T-helper 22 cell (primary cell): ENCODE measurements at regions not wholly inside any gene's neighbourhood (a gene's known extent, or its start where the extent isn't known, plus 50 kb on each side); places are given as distances from the start of the nearest gene placed in this dataset.
"Not testable (repeated sequence)": the region's sequence is repeated elsewhere in the genome, so short reads cannot be mapped to it uniquely, and the experiment has no call there.

Experiments used
- DNase-seq: peaks from one replicate; pipeline ENCODE4 v3.0.0-alpha.2; 2020; ENCODE audit warnings: low read depth

DNA sequence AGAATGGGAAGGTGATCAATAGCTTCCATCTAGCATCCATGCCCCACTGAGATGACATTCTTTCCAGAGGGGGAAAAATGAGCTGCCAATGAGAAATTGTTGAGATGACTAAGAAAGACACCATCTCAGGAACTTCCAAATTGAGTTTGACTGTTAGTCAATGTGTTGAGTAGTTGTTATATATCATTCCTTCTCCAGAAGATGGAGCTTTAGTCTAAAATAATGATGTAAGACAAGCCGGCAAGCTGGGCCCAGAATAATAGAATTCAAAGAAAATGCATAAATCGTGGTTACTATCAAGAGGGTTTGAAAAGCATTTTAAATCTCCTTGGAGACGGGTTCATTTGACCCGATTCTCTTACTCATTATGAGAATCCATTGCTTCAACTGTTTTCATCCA is 71.0 kb upstream of the ATF7IP2 start:
- DNase-seq = no peak

DNA sequence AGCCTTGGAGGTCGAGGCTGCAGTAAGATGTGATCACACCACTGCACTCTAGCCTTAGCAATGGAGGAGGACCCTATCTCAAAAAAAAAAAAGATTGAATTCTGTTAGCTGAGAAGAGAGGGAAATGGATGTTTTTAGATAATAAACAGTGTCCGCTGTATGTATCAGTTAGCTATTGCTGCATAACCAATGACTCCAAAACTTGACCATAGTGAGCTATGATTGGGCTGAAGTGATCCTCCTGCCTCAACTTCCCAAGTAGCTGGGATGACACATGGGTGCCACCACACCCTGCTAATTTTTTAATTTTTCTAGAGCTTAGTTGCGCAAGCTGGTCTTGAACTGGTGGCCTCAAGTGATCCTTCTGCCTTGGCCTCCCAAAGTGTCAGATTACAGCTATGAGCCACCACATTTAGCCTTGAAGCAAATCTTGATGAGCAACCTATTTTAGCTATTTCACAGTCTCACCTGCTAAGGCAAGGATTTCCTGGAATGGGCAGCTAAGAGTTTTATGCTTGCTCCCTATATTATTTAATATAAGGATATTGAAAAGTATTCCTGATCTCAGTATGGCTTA is 68.3 kb upstream of the ATF7IP2 start:
- DNase-seq = no peak

DNA sequence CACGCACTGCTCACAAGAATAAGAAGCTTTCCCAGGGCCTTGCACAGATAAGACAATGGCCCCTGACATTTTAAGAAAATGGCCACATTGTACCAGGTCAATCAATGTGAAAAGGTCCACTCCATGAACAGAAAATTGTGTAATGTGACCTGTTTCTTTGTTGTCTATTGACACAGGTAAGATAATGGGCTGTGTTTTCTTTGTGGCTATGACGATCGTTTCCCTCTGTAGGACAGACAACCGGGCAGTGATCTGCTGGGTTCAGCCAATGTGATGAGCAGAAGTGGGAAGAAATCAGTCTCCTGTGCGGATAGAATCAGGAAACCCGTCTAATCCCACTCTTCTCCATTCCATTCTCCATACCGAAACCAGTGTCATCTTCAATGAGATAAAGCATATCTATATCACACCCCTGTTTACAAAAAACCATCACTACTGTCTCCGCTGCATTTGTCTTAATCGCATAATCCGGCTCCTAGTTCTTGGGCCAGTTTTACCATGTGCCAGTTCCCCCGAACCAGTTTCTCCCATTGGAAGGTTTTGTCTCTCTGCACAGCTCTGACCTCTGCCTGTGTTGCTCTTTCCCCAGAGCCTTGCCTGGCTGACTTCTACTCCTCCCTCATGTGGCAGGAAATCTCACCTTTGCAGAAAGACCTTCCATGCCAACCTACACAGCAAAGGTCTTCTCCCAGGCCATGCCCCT is 66.9 kb upstream of the ATF7IP2 start:
- DNase-seq = no peak

DNA sequence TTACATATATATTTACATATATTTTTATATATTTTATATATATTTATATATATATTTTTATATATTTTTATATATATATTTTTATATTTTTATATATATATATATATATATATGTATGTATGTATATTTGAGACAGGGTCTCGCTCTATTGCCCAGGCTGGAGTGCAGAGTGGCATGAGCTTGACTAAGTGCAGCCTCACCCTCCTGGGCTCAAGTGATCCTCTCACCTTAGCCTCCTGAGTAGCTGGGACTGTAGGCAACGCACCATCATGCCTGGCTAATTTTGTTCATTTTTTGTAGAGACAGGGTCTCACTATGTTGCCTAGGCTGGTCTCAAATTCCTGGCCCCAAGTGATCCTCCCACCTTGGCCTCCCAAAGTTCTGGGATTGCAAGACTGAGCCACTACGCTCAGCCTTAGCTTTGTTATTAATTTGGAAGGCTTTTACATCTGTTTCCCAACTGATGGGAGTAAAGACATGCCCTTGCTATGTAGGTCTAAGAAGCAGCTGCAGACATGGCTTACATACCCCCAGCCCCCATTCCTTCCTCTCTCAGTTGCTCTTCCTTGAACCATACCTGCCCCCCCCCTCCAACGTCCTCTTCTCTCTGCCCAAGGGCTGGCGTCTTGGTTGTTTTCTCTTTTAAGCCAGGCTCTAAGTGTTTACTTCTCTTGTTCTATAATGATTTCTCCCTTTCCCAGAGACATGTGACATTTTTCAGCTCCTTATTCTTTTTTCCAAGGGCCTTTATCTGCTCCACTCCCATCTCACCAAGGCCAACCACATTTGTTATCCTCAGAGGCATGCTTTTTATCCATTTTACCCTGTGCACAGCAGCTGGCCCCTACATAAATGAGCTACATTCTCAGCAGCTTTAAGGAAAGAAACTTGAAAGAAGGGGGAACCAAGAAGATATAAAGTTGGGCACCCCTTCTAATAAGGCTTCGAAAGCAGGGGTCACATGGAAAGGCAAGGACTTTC is 64.2 kb upstream of the ATF7IP2 start:
- no peak for DNase-seq

DNA sequence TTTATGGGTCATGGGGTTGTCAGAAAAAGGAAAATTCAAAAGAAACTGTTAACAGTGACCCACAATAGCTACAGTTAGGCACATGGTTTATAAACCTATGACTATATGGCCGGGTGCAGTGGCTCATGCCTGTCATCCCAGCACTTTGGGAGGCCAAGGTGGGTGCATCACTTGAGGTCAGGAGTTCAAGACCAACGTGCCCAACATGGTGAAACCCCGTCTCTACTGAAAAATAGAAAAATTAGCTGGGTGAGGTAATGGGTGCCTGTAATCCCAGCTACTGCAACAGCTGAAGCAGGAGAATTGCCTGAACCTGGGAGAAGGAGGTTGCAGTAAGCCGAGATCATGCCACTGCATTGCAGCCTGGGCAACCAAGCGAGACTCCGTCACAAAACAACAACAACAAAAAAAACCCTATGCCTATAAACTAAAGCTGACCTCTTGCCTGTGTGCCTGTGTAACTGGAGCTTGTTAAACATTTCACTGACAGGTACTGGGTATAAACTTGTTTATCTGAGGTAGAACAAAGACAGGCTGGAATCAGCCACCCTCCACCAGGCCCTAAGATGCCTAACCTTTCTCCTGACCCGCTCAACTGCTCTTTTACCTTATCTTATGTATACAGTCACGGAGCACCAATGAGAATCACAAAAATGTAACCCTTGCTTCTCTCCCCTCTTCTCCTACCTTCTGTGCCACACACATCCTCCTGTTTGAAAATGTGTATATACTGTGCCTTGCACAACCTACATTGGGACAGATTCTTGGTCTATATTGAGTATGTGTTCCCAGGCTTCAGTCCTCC is 62.9 kb upstream of the ATF7IP2 start:
- DNase-seq = no peak

DNA sequence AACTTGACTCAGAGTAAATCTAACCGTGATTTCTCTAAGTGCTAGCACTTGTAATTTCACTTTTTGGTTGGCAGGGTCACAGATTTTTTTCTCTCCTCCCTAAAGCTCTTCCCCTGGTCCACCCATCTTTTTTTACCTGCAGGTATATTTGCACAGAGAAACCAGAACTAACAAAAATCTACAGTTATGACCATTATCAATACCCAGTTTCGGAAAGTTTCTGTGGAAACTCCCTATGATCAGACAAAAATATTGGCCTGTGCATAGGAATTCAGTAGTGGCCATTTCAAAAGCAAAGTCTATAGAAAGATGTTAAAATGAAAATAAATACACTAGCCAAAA is 62.4 kb upstream of the ATF7IP2 start:
- no peak for DNase-seq

DNA sequence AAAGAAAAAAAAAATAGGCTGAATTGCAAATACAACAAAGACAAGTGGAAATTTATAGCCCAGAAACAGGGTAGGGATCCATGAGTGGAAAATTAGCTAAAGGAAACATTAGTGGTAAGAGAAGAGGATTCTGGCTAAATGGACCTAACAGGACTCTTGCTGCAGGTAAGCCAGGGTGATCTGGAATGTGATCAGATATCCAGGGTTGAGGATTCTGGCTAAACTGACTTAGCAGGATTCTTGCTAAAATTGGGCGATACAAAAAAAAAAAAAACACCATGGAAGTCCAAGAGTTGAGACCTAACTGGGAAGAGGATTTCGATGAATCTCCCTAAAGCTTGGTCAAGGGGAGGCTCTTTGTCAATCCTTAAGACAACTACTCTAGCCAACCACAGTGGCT is 61.7 kb upstream of the ATF7IP2 start:
- DNase-seq = no peak

DNA sequence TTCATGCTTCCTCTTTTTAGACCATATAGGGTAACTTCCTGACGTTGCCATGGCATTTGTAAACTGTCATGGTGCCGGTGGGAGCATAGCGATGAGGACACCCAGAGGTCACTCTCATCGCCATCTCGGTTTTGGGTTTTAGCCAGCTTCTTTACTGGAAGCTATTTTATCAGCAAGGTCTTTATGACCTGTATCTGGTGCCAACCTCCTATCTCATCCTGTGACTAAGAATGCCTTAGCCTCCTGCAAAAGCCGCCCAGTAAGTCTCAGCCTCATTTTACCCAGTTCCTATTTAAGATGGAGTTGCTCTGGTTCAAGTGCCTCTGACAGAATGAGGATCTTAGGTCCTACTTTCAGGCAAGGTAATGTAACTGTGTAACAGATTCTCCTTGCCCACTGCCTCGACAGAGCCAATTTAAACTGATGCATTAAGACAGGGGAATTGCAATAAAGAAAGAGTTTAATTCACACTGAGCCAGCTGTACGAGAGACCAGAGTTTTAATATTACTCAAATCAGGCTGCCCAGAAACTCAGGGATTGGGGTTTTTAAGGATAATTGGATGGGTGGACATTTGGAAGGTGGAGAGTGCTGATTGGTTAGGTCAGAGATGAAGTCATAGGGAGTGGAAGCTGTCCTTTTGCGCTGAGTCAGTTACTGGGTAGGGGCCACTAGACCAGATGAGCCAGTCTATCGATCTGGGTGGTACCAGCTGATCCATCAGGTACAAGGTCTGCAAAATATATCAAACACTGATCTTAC is 59.9 kb upstream of the ATF7IP2 start:
- no peak for DNase-seq

DNA sequence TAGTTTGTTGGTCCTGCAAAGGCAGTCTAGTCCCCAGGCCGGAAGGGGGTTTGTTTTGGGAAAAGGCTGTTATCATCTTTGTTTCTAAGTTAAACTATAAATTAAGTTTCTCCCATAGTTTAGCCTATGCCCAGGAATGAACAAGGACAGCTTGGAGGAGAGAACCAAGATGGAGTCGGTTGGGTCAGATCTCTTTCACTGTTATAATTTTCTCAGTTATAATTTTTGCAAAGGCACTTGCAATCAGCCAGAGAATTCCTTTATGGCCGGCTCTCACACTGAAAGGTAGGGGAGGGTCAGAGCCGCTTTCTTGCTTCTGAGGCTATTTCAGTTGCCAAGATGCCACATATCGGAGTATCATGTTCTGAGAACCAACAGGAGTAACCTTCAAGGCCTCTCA is 59.2 kb upstream of the ATF7IP2 start:
- no peak for DNase-seq

DNA sequence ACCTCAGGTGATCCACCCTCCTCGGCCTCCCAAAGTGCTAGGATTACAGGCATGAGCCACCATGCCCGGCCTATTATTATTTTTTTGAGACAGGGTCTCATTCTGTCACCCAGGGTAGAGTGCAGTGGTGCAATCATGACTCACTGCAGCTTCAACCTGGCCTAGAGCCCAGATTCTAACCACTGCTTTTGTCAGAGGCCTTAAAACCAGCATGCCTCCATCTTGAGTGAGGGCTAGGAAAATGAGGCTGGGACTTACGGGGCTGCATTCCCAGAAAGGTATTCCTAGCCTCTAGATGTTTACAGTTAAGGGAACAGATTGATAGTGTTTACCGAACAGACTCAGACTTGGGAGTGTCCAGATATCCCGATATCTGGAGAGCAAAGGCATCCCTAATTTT is 57.6 kb upstream of the ATF7IP2 start:
- not testable (repeated sequence) for DNase-seq

DNA sequence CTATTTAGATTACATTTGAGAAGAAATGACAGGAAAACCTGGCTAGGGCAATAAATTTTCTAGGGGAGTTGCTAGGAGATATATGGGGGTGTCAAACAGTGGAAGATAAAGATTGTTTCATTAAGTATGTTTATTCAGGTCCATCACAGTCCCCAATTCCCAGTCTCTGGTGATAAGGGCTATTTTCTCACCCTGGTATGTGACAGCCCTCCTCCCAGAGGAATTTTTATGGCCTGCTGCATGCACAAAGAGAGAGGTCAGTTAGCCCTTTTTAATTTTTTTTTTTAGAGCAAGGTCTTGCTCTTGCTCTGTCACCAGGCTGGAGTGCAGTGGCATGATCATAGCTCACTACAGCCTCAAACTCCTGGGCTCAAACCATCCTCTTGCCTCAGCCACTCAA is 53.6 kb upstream of the ATF7IP2 start:
- DNase-seq = no peak

DNA sequence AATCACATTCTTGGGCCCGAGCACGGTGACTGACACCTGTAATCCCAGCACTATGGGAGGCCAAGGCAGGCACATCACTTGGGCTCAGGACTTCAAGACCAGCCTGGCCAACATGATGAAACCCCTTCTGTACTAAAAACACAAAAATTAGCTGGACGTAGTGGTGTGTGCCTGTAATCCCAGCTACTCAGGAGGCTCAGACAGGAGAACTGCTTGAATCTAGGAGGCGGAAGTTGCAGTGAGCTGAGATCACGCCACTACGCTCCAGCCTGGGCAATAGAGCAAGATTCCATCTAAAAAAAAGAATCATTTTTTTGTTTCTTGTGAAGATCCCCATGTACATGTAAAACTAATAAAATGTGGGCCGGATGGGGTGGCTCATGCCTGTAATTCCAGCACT is 53.1 kb upstream of the ATF7IP2 start:
- DNase-seq = no peak

DNA sequence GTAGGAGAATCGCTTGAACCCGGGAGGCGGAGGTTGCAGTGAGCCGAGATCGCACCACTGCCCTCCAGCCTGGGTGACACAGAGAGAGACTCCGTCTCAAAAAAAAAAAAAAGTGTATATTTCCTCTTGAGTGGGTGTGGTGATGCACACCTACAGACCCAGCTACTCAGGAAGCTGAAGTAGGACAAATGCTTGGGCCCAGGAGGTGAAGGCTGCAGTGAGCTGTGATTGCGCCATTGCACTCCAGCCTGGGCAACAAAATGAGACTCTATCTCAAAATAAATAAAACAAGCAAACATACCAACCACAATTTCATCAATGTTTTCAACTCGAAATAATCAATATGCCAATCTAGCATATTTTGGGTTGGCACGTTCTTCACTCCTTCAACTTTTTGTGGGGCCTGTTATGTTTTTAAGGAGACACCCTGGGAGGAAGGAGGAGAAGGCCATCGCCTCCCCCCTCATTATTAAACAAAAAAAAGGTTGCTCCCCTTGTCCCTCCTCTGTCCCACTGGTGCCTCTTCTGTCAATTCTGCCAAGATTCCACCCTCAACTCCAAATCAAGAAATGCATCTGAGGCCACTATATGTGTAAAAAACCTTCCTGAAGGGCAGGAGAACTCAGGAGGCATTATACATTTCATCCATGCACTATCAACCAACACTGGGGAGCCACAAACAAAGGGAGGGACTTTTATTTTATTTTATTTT is 52.4 kb upstream of the ATF7IP2 start:
- peak; percentile 1 for DNase-seq

DNA sequence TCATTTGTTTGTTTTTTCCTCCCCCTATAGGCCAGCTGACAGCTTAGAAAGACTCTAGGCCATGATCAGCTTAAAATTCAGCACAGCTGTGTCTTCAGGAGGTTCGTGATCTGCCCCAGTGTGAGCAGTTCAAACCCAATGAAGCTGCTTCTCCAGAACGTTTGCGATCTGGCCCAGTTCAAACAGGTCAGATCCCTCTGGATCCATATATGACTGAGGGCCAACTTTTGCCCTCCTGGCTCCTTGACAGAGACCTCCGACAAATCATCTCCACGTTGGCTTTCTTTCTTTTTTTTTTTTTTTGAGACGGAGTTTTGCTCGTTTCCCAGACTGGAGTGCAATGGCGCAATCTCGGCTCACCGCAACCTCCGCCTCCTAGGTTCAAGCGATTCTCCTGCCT is 50.2 kb upstream of the ATF7IP2 start:
- DNase-seq = no peak
